Choroid plexus epithelial cell (primary cell): ENCODE measurements at regions not wholly inside any gene's neighbourhood (a gene's known extent, or its start where the extent isn't known, plus 50 kb on each side); places are given as distances from the start of the nearest gene placed in this dataset.
"Not testable (repeated sequence)": the region's sequence is repeated elsewhere in the genome, so short reads cannot be mapped to it uniquely, and the experiment has no call there.

Source experiments
- DNase-seq: peaks from one replicate; pipeline ENCODE4 v3.0.0-alpha.2; 2010; ENCODE audit warnings: low read depth
- H3K4me3 ChIP-seq: 2 replicates; pipeline ENCODE4 v1.5.1; 2011; ENCODE audit warnings: low read depth, mild to moderate bottlenecking, control low read depth, low read length, moderate library complexity
- TF ChIP-seq, protein P1 (sequence below): conservative IDR thresholded peaks from 2 replicates; pipeline ENCODE4 v1.5.1; 2011; ENCODE audit warnings: low read depth, mild to moderate bottlenecking, control low read depth, inconsistent platforms, low read length, moderate library complexity

DNA sequence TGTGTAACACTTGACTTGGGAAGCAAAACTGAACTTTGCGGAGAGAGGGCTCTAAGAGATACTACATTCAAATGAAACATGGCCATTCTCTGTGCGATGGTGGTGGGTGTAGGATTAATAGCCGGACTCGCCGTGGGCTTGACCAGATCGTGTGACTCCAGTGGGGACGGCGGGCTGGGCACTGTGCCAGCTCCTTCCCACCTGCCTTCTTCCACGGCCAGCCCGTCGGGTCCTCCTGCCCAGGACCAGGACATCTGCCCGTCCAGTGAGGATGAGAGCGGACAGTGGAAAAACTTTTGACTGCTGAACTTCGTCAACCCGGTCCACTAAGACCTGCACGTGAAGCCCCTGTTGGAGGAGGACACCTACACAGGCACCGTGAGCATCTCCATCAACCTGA is 137.4 kb downstream of the OR4C45 start:
- no peak overlapping the region for H3K4me3 ChIP-seq
- no peak for DNase-seq
- TF ChIP-seq, protein P1, sequence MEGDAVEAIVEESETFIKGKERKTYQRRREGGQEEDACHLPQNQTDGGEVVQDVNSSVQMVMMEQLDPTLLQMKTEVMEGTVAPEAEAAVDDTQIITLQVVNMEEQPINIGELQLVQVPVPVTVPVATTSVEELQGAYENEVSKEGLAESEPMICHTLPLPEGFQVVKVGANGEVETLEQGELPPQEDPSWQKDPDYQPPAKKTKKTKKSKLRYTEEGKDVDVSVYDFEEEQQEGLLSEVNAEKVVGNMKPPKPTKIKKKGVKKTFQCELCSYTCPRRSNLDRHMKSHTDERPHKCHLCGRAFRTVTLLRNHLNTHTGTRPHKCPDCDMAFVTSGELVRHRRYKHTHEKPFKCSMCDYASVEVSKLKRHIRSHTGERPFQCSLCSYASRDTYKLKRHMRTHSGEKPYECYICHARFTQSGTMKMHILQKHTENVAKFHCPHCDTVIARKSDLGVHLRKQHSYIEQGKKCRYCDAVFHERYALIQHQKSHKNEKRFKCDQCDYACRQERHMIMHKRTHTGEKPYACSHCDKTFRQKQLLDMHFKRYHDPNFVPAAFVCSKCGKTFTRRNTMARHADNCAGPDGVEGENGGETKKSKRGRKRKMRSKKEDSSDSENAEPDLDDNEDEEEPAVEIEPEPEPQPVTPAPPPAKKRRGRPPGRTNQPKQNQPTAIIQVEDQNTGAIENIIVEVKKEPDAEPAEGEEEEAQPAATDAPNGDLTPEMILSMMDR = no peak

DNA sequence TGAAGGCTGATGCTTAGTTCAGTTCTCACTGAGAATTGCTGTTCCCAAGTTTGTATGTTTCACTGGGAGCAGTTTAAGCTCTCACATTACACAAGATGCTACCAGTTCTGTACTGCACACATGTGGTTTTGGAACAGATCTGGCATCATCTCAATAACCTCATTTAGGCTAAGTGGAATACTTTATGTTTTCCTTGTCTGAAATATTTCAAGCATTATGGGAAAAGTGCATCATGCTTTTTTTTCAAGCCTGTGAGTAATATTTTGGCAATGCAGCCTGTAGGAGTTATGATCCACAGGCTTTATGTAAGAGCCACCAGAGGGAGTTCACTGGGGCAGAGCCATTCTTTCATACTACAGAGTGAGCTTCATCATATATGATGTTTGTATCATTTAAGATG is 141.5 kb downstream of the OR4C45 start:
- TF ChIP-seq, protein P1 = no peak
- DNase-seq = peak; percentile 9
- no peak overlapping the region for H3K4me3 ChIP-seq

DNA sequence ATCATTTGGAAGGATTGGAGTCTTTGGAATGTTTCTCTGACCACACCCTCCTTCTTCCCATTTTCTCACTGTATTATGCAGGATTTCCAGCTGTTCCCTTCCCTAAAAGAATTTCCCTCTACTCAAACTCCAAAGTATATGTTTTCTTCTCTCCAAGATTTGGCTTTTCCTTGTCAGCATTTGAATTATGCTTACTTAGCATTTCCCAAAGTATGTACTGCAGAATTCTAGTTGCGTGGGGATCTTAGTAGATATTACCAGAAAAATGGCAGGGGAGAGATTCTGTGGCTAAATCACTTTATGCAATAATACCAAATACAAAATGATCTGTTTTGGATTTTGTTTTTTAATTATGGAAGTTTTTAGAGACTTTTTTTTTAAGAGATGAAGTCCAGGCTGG is 142.3 kb downstream of the OR4C45 start:
- DNase-seq = no peak
- TF ChIP-seq, protein P1 = no peak
- no peak overlapping the region for H3K4me3 ChIP-seq

DNA sequence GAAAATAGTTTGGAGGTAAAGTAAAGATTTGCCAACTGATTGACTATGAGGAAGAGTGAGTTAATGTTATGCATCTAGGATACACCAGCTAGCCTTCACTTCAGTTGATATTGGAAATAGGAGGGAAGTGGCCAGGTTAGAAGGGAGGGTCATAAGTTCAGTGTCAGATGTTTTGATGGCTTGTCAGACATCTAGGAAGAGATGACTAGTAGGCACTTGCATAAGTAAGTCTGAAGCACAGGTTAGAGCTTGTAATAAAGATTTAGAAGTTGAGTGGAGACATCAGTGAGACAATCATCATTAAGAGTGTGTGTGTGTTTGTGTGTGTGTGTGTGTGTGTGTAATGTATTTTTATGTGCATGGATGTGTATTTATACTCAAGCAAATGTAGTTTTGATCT is 146.1 kb downstream of the OR4C45 start:
- H3K4me3 ChIP-seq = no peak overlapping the region
- TF ChIP-seq, protein P1 = no peak
- DNase-seq = no peak

DNA sequence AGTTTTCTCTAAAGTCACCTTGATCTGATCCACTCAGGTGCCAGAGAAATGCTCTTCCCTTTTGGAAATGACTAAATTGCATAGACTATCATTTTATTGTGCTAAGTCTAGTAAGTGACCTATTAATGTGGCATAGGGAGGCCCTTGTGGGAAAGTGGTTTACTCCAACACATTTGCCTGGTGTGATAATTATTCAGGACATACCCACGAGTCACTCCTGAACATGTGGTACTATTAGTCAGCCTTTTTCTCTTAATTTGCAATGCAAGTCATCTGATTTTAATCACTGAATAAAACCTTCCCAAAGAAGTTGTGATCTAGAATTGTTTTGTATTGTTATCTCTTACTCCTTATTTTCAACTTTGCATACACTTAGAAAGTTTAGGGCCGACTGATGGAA is 148.7 kb downstream of the OR4C45 start:
- TF ChIP-seq, protein P1 = no peak

DNA sequence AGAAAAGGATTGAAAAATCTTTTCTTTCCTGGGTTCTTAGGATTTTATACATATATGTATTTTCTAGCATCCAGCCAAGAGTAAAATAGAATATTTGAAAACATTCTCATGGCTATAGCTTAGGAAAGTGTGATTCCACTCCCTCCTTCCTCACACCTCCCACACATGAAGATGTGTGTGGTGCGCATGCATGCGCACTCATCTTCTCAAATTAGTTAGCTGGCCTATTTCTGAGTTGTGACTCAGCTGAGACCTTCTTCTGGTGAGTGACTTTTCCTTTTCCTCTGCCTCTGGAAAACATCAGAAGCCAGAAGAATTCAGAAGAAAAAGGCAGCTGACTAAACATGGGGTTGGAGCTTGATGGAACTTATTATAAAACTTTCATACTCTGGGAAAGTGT is 149.8 kb downstream of the OR4C45 start:
- TF ChIP-seq, protein P1 = no peak
- H3K4me3 ChIP-seq = no peak overlapping the region
- no peak for DNase-seq

More for the DNA sequence above, 148.7 kb downstream of the OR4C45 start:
- DNase-seq = no peak
- H3K4me3 ChIP-seq = no peak overlapping the region

DNA sequence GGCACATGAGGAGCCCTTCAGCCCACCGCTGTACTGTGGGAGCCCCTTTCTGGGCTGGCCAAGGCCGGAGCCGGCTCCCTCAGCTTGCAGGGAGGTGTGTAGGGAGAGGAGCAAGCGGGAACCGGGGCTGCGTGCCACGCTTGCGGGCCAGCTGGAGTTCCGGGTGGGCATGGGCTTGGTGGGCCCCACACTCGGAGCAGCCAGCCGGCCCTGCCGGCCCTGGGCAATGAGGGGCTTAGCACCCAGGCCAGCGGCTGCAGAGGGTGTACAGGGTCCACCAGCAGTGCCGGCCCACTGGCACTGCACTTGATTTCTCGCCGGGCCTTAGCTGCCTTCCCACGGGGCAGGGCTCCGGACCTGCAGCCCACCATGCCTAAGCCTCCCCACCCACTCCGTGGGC is 150.5 kb downstream of the OR4C45 start:
- DNase-seq, H3K4me3 ChIP-seq: not testable (repeated sequence)

DNA sequence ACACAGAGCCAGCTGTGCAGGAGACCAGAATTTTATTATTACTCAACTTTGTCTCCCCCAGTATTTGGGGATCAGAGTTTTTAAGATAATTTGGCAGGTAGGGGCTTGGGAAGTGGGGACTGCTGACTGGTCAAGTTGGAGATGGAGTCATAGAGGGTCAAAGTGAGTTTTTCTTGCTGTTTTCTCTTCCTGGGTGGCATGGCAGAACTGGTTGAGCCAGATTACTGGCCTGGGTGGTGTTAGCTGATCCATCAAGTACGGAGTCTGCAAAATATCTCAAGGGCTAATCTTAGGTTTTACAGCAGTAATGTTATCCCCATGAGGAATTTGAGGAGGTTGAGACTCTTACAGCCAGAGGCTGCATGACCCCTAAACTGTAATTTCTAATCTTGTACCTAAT is 153.5 kb downstream of the OR4C45 start:
- TF ChIP-seq, protein P1 = no peak
- DNase-seq = no peak

More for the DNA sequence above, 153.5 kb downstream of the OR4C45 start:
- H3K4me3 ChIP-seq = no peak overlapping the region
